ENCODE measurements at regions not wholly inside any gene's neighbourhood (a gene's known extent, or its start where the extent isn't known, plus 50 kb on each side); places are given as distances from the start of the nearest gene placed in this dataset.
"Not testable (repeated sequence)": the region's sequence is repeated elsewhere in the genome, so short reads cannot be mapped to it uniquely, and the experiment has no call there.

DNA sequence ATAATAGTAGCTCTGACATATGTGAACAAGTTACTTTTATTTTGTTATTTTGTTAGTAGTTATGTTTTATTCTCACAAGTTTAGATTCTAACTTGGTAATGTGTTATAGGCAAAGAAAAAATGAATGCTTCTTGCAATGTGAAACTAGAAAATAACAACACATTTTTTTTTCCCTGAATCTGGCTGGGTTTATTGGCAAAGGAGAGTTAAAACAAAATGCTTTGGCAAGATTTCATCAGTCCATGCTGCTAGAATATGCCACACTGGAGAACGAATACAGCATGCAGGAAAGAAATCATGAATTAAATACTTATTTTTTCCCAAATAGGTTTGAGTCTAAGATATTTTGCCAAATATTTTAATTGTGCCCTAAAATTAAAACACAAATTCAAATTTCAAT, 1048.1 kb upstream of the ACO1 start:
- DNase-seq (ENCODE audit: low read depth) = no peak

DNA sequence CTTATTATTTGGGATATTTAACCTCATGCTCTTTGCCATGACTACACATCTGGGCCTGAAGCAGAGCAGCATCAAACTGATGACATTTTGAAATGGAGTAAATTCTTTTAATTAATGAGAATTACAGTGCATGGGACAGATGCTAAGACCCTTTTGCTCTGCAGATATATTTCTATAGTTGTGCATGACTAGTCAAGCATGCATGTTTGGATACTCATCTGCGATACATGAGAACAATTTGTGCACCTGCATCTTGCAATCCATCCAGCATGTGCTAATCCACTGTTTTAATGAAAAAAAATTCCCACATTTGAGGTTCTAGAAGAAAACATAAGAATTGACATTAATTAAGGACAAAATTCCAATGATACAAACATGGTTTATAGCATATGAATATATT, 1047.6 kb upstream of the ACO1 start:
- DNase-seq (ENCODE audit: low read depth) = no peak

DNA sequence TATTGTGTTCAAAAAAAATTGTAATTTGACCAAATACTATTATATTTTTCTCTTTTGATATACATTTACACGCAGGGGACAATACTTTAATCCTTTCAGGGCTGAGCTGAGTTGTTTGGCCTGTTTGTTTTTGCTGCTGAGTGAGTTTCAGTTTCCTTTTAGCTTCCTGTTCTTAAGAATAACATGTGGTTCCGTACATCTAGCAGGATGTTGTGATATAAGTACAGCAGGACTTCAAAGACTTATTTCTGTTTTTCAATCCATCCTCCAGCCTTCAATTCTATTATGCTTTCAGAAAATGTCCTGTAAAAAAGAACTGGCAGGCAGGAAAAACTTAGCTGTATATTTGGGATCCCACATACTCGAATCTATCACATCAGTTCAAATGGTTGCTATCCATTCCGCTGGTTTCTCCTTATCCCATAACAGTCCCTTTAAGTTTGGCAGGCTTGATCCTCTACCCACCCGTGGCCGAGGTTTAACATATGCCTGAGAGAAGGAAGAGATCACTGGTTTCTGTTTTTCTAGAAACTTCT, 1037.3 kb upstream of the ACO1 start:
- DNase-seq (ENCODE audit: low read depth) = no peak

DNA sequence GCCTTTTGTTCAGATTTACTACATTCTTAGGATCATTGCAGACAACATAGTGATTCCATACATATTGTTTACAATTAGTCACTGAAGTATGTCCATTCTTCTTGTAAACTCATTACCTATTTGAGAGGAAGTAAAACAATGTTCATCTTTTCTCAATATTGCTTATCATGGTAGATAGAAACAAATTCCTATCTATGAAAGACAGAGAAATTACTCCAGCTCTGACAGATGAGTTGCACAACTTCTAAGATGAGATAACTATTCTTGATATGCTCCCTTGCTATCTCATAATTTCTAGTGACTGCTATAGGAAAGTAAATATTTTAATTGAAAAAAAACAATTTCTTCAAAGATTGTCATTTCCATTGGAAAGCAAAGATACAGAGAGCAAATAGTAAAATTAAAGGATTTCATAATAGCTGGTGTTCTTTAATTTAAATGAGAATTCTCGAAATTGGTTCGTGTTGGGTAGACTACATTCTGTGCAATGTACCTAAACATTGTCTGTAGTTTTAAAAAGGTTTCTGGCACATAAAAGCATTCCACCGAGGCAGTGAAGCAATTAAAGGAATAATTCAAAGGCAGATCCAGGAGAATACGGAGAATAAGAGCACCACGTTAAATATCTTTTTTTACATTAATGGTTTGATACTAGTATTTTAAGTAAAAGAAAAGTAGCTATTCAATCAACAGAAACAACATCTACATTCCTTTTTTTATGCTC, 1029.1 kb upstream of the ACO1 start:
- no peak for DNase-seq (ENCODE audit: low read depth)

DNA sequence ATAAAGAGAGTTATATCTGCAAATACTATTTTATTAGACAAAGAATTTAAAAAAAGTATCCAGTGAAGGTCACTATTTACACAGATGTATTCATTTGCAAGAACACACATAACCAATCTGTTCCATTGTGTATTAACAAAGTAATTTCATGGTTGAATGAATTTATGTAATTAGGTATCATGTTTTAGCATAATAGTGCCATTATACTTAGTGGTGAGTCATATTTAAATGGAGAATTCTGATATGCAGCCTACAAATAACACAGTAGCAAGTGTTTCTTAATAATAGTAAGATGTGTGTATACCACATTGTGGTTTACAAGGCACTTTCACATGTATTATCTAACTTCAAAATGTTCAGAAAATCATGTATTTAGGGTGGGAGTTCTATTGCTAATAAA, 1028.5 kb upstream of the ACO1 start:
- DNase-seq (ENCODE audit: low read depth) = no peak

DNA sequence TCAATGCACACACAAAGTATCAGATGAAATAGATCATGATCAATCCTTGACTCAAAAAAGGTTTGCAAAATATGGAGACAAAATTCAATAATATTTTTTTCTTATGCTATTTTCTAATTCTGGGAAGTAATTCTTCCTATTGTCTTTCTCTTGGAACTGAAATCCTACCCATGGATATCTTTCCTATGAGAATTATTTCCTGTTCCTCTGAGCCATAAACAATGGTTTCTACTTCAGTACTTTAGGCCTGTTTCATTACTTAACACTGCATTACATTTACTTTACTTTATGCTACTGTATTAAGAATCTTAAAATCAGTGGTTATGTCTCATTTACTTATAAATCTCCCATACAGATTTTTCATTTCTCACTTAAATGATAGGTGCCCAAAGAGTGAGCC, 1025.4 kb upstream of the ACO1 start:
- no peak for DNase-seq (ENCODE audit: low read depth)

DNA sequence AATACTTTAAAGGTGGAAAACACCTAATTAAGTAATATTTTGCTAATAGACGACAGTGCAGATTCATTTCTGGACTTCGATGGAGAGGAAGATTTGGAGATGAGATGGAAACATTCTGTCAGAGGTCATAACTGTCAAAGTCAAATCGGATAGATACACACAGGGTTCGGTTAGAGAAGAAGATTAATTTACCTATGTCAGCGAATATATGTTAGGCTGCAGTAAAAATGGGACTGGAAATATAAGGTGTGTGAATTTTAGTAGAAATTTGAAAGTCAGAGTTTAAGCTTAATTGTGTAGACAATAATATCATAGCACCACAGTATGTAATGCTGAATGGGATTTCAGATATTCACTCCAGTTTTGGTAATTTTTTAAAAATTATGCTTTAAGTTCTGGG, 1020.3 kb upstream of the ACO1 start:
- no peak for DNase-seq (ENCODE audit: low read depth)

DNA sequence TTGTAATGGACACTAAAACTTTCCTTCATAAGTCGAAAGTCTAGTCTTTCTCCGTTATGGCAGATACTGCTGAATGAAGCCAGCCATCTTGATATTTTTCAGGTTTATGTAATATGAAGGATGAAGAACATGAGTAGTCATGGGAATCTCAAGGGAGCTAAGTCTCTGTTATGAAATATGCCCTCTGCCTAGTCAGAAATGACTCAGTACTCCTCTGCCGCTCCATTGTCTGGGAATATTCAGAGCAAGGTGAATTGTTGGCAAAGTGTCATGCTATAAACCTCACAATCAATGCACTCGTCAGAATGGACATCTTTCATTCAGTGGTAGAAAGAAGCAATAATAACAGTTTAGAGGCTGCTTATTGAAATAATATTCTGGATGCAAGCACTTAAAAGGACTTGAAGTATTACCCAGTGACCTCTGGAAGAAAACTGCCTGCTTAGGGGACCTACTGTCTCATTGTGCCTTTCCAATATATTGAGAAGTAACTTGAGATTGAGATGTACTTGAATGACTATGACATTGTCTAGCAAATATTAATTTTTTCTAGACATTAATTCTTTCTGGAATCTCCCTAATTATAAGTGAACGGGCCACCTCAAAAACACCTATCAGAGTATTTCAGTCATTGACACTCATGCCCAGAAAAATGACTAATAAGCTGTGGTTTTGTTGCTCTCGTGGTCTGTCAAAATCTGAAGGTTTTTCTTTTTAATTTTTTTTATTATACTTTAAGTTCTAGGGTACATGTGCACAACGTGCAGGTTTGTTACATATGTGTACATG, 1011.5 kb upstream of the ACO1 start:
- DNase-seq (ENCODE audit: low read depth) = no peak

DNA sequence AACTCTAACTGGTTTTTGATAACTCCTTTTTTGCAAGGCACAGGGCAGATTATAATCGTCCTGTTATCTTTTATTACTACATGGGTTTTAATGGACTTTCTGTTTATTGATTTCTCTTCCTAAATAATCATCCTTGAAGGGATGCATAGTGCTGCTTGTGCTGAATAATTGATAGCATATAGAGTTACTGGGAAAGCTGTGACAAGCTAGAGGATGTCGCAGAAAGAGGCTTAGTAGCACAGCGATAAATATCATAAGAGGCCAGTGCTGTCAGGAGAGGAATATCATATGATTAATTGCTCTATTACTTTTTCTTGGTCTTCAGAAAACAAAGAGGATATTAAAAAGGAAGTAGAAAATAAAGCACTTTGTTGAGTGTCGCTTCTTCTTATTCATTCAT, 1007.1 kb upstream of the ACO1 start:
- DNase-seq (ENCODE audit: low read depth) = no peak

DNA sequence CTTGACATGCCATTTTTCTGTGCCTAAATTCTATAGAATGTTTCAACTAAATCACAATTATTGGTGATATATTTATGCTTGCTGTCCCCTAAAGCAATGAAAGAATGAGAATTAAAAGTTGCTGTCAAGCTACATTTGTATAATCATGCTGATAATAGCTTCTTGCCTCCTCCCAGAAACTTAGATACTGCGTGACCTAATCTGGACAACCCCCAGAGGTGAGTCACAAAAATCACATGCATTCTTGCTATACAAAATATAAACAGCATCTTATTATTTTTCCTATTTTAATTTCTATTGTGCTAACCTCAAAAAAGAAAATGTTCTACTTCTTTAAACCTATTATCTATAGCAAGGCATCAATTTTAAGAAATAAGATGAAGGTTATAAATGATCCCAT, 995.8 kb upstream of the ACO1 start:
- DNase-seq (ENCODE audit: low read depth) = no peak

DNA sequence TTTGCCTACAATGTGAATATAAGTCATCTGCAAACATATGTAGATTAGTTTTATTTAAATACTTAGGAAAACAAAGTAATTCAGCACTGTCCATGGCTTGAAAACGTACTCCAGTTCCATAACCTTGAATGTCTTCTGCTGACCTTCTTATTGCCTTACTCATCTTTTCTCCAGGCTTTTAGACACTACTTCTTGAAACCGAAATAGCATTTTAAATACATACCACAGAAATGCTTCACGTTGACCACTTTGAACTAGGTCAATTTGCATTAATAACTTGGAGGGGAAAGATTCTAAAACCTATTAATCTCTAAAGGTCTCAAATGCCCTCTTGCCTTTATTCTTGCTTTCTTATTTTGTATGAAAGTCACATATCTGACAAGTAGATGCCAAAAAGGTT, 995.4 kb upstream of the ACO1 start:
- no peak for DNase-seq (ENCODE audit: low read depth)

DNA sequence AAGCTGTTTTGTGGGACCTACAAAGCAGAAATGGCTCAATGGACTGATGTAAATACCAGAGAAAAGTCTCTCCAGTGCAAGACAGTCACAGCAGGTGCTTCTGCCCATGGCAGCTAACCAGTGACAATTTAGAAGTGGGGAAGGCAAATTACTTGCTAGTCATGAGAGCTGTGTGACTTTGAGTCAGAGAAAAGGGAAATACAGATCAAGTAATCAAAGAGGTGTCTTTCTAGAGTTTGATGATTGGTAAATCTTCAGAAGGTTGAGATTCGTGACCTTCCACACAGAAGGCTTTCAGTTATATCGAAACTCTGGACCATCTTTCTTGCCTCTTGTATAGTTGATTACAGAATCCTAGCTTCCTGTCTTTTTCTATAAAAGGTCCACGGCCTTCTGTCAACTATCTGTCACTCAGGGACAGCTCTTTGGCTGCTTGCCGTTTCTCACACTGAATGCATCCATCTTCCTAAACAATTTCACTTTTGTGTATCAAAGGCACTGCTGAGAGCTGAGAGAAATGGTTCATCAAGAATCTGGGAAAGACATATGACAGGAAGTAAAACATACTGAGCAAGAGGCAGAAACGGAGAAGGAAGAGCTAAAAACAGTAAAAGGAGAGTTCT, 993.9 kb upstream of the ACO1 start:
- no peak for DNase-seq (ENCODE audit: low read depth)

DNA sequence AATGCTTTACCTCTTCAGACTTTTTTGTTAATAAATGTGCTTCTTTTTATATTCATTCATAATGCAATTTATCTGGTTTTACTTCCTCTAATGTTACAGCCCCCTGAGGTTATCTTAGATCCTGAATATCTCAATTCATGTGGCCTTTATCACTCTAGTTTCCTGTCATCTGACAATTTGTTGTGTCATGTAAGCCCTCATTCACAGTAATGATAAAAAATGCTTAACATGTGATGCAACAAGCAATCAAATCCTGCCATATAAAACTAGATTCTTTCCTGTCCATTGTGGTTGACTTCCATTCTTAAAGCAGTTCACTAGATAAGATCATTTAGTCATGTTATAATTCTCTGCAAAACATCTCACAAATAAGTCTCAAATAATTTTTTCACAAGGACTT, 991.2 kb upstream of the ACO1 start:
- no peak for DNase-seq (ENCODE audit: low read depth)

DNA sequence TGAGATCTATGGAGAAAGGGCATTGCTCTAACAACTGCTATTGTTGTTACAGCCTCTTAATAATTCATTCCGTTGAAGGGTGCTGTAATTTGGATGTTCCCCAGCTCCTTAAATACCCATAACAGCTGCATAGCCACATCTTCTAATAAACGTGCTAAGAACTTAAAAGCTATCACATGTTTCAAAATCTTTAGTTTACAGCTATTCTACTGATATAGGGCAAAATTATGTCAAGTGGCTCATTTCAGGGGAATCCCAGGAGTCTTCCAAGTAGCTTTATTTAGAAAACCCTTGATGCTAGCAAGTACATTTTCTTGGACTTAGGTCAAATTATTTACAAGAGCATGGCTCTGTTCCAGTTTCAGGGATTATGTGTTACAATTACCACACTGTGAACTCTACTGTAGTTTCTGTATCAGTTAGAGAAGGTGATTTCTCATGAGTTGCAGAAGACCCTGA, 990.4 kb upstream of the ACO1 start:
- DNase-seq (ENCODE audit: low read depth) = no peak

DNA sequence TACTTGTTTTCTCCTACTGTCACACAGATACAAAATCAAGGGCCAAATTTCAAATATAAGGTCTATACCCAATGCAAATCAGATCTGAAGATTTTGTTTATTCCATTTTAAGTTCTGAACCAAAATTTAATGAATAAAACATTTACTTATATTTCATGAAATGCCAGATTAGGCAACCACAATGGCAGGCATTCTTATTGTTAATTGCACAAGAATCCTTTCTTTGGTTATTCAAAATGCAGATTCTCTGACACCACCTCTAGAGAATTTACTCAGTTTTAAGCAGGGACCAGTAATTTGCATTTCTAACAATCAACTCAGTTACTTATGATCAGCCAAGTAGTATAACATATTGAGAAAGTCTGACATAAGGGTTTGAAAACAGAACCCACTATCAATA, 972.4 kb upstream of the ACO1 start:
- no peak for DNase-seq (ENCODE audit: low read depth)

DNA sequence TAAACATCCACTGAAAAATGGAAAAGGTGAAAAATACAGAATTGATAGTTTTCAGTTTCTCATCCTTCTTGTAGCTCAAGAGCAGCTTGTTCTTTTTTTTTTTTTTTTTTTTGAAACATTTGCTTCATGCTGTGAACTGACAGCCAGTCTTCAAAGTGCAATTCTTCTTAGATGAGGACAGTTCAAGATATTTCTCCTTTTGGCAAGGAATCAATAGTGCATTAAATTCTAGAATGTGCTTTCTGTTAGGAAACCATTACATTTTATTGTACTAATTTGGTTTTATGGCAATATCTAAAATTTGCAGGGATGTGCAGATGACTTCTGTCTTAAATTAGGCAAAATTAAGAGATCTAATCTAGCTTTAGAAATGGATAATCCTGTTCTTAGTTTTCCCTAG, 969.3 kb upstream of the ACO1 start:
- no peak for DNase-seq (ENCODE audit: low read depth)

DNA sequence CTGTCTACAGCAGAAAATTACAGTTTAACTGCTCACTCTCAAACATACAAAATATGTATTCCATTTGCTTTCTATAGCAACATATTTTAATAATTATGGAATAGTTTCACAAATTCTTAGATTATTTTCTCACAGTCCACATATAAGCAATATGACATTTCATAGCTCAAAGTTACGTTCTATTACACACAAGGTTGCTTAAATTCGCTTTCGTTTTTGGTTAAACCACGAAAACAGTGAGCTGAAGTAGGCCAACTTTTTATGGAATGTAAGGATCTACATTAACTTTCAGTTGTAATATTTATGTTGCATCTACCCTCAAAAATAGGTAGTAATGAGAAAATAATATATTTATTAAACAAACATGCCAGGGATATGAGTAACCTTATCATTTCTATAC, 966.0 kb upstream of the ACO1 start:
- no peak for DNase-seq (ENCODE audit: low read depth)

DNA sequence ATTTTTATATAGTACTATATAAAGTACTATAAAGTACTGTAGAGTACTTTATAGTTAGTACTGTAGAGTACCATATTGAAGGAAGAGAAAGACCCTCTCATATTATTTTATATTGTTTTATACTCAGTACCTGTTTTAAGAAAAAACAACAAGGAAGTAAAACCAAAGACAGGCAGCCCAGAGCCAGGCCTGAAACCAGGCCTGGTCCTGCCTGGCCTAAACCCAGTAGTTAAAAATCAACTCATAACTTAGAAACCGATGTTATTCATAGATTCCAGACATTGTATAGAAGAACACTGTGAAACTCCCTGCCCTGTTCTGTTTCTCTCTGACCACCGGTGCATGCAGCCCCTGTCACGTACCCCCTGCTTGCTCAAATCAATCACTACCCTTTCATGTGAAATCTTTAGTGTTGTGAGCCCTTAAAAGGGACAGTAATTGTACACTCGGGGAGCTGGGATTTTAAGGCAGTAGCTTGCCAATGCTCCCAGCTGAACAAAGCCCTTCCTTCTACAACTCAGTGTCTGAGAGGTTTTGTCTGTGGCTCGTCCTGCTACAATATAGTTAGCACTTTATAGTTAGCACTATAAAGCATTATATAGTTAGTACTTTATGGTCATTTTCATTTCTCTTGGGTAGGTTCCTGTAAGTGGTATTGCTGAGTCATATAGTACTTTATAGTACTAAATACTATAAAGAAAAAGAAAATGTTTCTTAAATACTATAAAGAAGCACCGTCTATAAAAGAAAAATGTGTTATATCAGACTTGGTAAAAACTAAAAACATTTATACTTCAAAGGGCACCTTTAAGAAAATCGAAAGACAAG, 940.6 kb upstream of the ACO1 start:
- DNase-seq (ENCODE audit: low read depth) = not testable (repeated sequence)

DNA sequence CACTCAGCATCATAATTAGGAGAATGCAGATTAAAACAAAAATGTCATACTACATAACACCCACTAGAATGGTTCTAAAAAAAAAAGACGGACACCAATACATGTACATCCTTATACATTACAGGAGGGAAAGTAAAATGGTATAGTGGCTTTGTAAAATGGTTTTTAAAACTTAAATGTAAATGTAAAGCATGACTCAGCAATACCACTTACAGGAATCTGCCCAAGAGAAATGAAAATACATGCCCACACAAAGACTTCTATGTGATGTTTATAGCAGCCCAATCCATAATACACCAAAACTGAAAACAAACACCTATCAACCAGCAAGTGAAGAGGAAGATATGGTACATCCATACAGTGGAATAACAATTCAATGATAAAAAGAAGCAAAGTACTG, 939.1 kb upstream of the ACO1 start:
- DNase-seq (ENCODE audit: low read depth) = no peak

DNA sequence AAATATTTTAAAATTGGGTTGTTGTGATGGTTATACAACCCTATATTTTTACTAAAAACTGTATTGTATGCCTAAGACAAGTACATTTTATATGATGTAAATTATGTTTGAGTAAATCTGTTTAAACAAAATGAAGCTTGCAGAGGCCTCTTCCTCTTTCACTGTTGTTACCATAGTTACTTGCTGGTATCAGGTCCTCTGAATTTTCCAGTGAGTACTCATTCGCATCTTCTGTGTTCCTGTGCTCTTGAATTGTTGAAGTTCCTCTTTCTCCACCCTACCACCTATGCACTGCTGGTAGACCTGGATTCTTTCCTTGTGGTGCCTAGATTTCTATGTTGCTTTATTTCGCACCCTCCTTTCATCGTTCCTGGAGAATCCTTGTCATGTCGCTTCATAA, 938.5 kb upstream of the ACO1 start:
- no peak for DNase-seq (ENCODE audit: low read depth)

DNA sequence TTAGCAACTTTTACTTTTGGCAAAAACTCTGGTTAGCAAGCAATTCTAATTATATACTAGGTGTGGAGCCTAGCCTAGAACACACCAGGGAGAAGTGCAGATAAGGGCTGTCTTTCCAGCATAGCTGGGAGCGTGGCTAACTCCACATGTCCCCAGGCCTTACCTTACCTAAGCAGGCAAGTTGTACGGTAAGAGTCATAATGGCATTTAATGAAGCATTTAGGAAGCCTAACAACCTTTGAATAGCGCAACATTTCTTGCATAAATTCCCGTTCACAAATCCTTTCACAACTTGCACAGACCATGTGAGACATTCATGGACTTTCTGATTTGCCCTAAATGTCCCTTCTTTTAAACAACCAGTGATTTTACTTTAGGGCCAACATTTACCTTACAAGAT, 917.4 kb upstream of the ACO1 start:
- DNase-seq (ENCODE audit: low read depth) = no peak

DNA sequence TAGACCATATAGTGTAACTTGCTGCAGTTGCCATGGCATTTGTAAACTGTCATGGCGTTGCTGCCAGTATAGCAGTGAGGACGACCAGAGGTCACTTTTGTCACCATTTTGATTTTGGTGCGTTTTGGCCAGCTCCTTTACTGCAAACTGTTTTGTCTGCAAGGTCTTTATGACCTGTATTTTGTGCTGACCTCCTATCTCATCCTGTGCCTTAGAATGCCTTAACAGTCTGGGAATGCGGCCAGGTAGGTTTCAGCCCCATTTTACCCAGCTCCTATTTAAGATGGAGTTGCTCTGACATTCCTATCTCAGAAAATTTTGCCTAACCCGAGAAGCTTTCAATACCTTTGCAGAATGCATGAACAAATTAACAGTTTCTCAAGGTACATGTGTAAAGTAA, 914.4 kb upstream of the ACO1 start:
- no peak for DNase-seq (ENCODE audit: low read depth)
